ENCODE measurements at regions not wholly inside any gene's neighbourhood (a gene's known extent, or its start where the extent isn't known, plus 50 kb on each side); places are given as distances from the start of the nearest gene placed in this dataset.

DNA sequence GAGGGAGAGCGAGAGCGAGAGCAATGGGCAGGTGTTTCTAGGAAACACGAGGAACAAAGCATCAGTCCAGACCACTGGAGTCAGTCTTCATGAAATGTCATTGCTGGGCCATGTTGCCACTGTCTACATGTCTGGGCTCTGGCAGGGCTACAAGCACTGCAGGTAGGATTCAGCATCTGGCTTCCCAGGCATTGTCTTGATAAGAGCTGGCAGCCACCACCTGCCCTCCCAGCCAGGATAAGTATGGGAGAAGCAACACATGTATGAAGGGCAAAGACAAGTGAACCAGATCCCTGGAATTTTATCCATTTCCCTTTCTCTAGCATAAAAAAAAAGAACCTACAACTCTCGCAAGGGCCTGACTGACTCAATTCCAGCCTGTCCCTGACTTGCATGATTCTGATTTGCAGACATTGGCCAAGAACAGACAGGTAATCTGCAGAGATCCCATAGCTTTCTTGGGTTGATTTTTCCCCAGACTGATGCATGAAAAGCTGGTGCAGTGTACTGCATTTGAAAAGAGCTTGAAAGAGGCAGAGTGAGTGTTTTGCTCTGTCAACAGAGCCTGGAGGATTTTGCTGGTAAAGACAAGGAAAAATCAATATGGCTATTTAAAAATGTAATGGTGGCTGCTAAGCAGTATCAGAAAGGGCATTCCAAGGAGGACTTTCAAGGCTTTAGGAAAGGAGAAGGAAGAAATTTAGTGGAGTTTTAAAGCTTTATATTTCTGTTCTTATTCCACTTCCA lies 157.2 kb upstream of the MYRIP start:
- TF ChIP-seq POLR2A (IDR thresholded peaks at IDR 0.05) (no peak), POLR2AphosphoS5 (IDR thresholded peaks at IDR 0.05; ENCODE audit: insufficient read depth in 1 of 2, low read depth in 1 of 2) (no peak), CTCF (IDR thresholded peaks at IDR 0.05) (no peak)

Data from vagina (tissue), 2 donors.